H1 (cell line): ENCODE measurements at regions not wholly inside any gene's neighbourhood (a gene's known extent, or its start where the extent isn't known, plus 50 kb on each side); places are given as distances from the start of the nearest gene placed in this dataset.
A peak's percentile ranks its signal among the peaks of the same experiment; 100 is the strongest.

Source experiments
- CTCF ChIA-PET: fragments of 300-600 bp; sonication (Branson Sonifier 250); formaldehyde crosslinking; loops from one replicate; lab custom pipeline; 2021; ENCODE audit not compliant: partially characterized antibody; lab: Charles Lee
- POLR2A ChIA-PET: fragments of 300-600 bp; sonication (Branson Sonifier 250); formaldehyde crosslinking; loops from one replicate; lab custom pipeline; 2021; ENCODE audit warnings: inconsistent platforms; ENCODE audit not compliant: partially characterized antibody; lab: Charles Lee
- DNase-seq, 2 experiments: peaks; one replicate each; pipeline versions ENCODE4 v3.0.0 to v3.0.0-alpha.2; 2010 to 2022; ENCODE audit warnings: low spot score in 2 of 2, low read depth in 1 of 2, mixed read lengths in 1 of 2
- FAIRE-seq: peaks from 2 replicates; lab custom pipeline; 2011; peaks lifted over from hg19 to GRCh38; lab: Jason Lieb, UNC
- H2AFZ ChIP-seq: 2 replicates; pipeline ENCODE4 v1.8.1; 2012; ENCODE audit warnings: low read length, inconsistent platforms
- H2AK5ac ChIP-seq: 2 replicates; pipeline ENCODE4 v1.6.1; 2013; ENCODE audit warnings: low read depth, low read length
- H2BK120ac ChIP-seq: replicated peaks from 2 replicates; pipeline ENCODE3; 2013; ENCODE audit warnings: low read depth, low read length, inconsistent platforms
- H2BK12ac ChIP-seq: 2 replicates; pipeline ENCODE4 v1.6.1; 2013; ENCODE audit warnings: low read depth, low read length
- H2BK15ac ChIP-seq: 2 replicates; pipeline ENCODE4 v1.6.1; 2013; ENCODE audit warnings: low read length
- H2BK20ac ChIP-seq: 2 replicates; pipeline ENCODE4 v1.6.1; 2013; ENCODE audit warnings: low read length
- H2BK5ac ChIP-seq: 2 replicates; pipeline ENCODE4 v1.6.1; 2013; ENCODE audit warnings: low read depth, low read length
- H3K14ac ChIP-seq: 2 replicates; pipeline ENCODE4 v1.6.1; 2013; ENCODE audit warnings: inconsistent platforms; ENCODE audit not compliant: insufficient read length
- H3K18ac ChIP-seq: 2 replicates; pipeline ENCODE4 v1.6.1; 2013; ENCODE audit warnings: low read length; ENCODE audit errors: extremely low read depth
- H3K23ac ChIP-seq: 2 replicates; pipeline ENCODE4 v1.6.1; 2013; ENCODE audit warnings: inconsistent platforms; ENCODE audit not compliant: insufficient read length
- H3K23me2 ChIP-seq: 2 replicates; pipeline ENCODE4 v1.6.1; 2013; ENCODE audit warnings: low read depth, low read length
- H3K27ac ChIP-seq: 2 replicates; pipeline ENCODE4 v1.6.1; 2011; ENCODE audit warnings: low read depth, low read length, inconsistent platforms
- H3K27me3 ChIP-seq, 4 experiments: replicated peaks in 1 of 4; 1 replicate in 1 of 4; 2 replicates in 3 of 4; pipeline versions ENCODE4 v1.6.1 to v1.8.1; 2011 to 2013; ENCODE audit warnings: low read length in 3 of 4, mild to moderate bottlenecking in 3 of 4, inconsistent platforms in 2 of 4, mixed read lengths in 2 of 4, moderate library complexity in 1 of 4; ENCODE audit not compliant: control insufficient read depth in 3 of 4, insufficient read depth in 3 of 4; ENCODE audit errors: extremely low read depth in 1 of 4
- H3K36me3 ChIP-seq, 4 experiments: 2 replicates each; pipeline versions ENCODE4 v1.6.1 to v1.8.1; 2011 to 2013; ENCODE audit warnings: mild to moderate bottlenecking in 4 of 4, low read length in 3 of 4, moderate library complexity in 2 of 4, control low read depth in 1 of 4, inconsistent platforms in 1 of 4; ENCODE audit not compliant: insufficient read depth in 4 of 4, control insufficient read depth in 2 of 4
- H3K4ac ChIP-seq: replicated peaks from 2 replicates; pipeline ENCODE3; 2013; ENCODE audit warnings: low read length, low read depth, mixed read lengths, inconsistent platforms; ENCODE audit not compliant: insufficient read length
- H3K4me1 ChIP-seq, 4 experiments: replicated peaks in 1 of 4; 1 replicate in 1 of 4; 2 replicates in 3 of 4; pipeline versions ENCODE4 v1.6.1 to v1.8.1; 2011 to 2013; ENCODE audit warnings: low read length in 3 of 4, inconsistent platforms in 2 of 4, mixed read lengths in 1 of 4; ENCODE audit not compliant: insufficient read depth in 4 of 4, control insufficient read depth in 3 of 4
- H3K4me2 ChIP-seq, 2 experiments: 2 replicates each; pipeline versions ENCODE4 v1.6.1 to v1.8.1; 2011 to 2013; ENCODE audit warnings: low read depth in 2 of 2, low read length in 2 of 2, control low read depth in 1 of 2, inconsistent platforms in 1 of 2, mild to moderate bottlenecking in 1 of 2; ENCODE audit not compliant: insufficient read depth in 1 of 2
- H3K4me3 ChIP-seq, 4 experiments: fragments of 200-600, 300-600 bp in 1 of 4; sonication (generic), shearing (Covaris generic), sonication (Bioruptor Twin) in 1 of 4; 2 replicates each; pipeline versions ENCODE4 v1.5.1 to v1.8.1; 2011 to 2016; ENCODE audit warnings: low read length in 4 of 4, low read depth in 3 of 4, control low read depth in 2 of 4, inconsistent platforms in 2 of 4, mild to moderate bottlenecking in 2 of 4, mixed read lengths in 1 of 4, moderate library complexity in 1 of 4; ENCODE audit not compliant: insufficient read depth in 2 of 4; ENCODE audit errors: extremely low read depth in 1 of 4
- H3K56ac ChIP-seq: replicated peaks from 2 replicates; pipeline ENCODE3; 2013; ENCODE audit warnings: low read depth, mild to moderate bottlenecking, mixed read lengths, low read length, inconsistent platforms; ENCODE audit not compliant: insufficient read length
- H3K79me1 ChIP-seq: 2 replicates; pipeline ENCODE4 v1.6.1; 2013; ENCODE audit warnings: low read depth, low read length, control low read depth
- H3K79me2 ChIP-seq, 2 experiments: 2 replicates each; pipeline versions ENCODE4 v1.6.1 to v1.8.1; 2012 to 2013; ENCODE audit warnings: low read length in 2 of 2, mild to moderate bottlenecking in 2 of 2, inconsistent platforms in 1 of 2; ENCODE audit not compliant: insufficient read depth in 2 of 2, control insufficient read depth in 1 of 2
- H3K9ac ChIP-seq, 4 experiments: replicated peaks in 1 of 4; 1 replicate in 1 of 4; 2 replicates in 3 of 4; pipeline versions ENCODE4 v1.6.1 to v1.8.1; 2011 to 2013; ENCODE audit warnings: low read depth in 3 of 4, low read length in 3 of 4, control low read depth in 2 of 4, mild to moderate bottlenecking in 2 of 4, moderate library complexity in 2 of 4, inconsistent platforms in 1 of 4; ENCODE audit errors: extremely low read depth in 1 of 4
- H3K9me3 ChIP-seq, 2 experiments: 2 replicates each; pipeline versions ENCODE4 v1.6.1 to v1.8.1; 2012 to 2013; ENCODE audit warnings: mild to moderate bottlenecking in 2 of 2, moderate library complexity in 2 of 2, control low read depth in 1 of 2, inconsistent platforms in 1 of 2, low read depth in 1 of 2, low read length in 1 of 2, mixed read lengths in 1 of 2; ENCODE audit not compliant: insufficient read depth in 2 of 2
- H4K20me1 ChIP-seq, 2 experiments: replicated peaks in 1 of 2; 2 replicates each; pipeline versions ENCODE3 to v1.8.1; 2011 to 2013; ENCODE audit warnings: inconsistent platforms in 2 of 2, low read length in 2 of 2, mild to moderate bottlenecking in 1 of 2; ENCODE audit not compliant: insufficient read depth in 2 of 2, control insufficient read depth in 1 of 2
- H4K5ac ChIP-seq: 2 replicates; pipeline ENCODE4 v1.6.1; 2013; ENCODE audit warnings: low read length, low read depth, mixed read lengths, inconsistent platforms; ENCODE audit not compliant: insufficient read length
- H4K8ac ChIP-seq: 2 replicates; pipeline ENCODE4 v1.8.0; 2013; ENCODE audit warnings: mild to moderate bottlenecking, moderate library complexity, low read length, inconsistent platforms; ENCODE audit not compliant: insufficient read depth; ENCODE audit errors: extremely low read depth
- H4K91ac ChIP-seq: replicated peaks from 2 replicates; pipeline ENCODE3; 2013; ENCODE audit warnings: low read length, mixed read lengths, inconsistent platforms; ENCODE audit not compliant: insufficient read length
- CHD1 ChIP-seq: IDR thresholded peaks from 2 replicates; pipeline ENCODE4 v1.6.1; 2012; ENCODE audit warnings: low read depth, low read length, improper control_type of control experiment
- CHD2 ChIP-seq: IDR thresholded peaks from 2 replicates; pipeline ENCODE4 v1.6.1; 2012; ENCODE audit warnings: low read length, improper control_type of control experiment
- CTBP2 ChIP-seq: IDR thresholded peaks from 2 replicates; pipeline ENCODE4 v1.7.0; 2011; ENCODE audit warnings: borderline replicate concordance, mild to moderate bottlenecking, moderate library complexity, mixed read lengths, low read length; ENCODE audit not compliant: insufficient read depth, insufficient read length
- HDAC2 ChIP-seq, 2 experiments: fragments of 300-600 bp in 1 of 2; sonication (generic) in 1 of 2; IDR thresholded peaks; 2 replicates each; pipeline ENCODE4 v1.6.1; 2011 to 2012; ENCODE audit warnings: low read depth in 2 of 2, low read length in 2 of 2, mild to moderate bottlenecking in 2 of 2, moderate library complexity in 2 of 2, borderline replicate concordance in 1 of 2, inconsistent platforms in 1 of 2
- MAX ChIP-seq: IDR thresholded peaks from 2 replicates; pipeline ENCODE4 v1.6.1; 2012; ENCODE audit warnings: inconsistent platforms
- NANOG ChIP-seq: IDR thresholded peaks from 2 replicates; pipeline ENCODE4 v1.6.1; 2011; ENCODE audit warnings: low read length, low read depth, mild to moderate bottlenecking, inconsistent platforms; ENCODE audit not compliant: insufficient read depth, poor library complexity, severe bottlenecking
- SIN3A ChIP-seq, 2 experiments: IDR thresholded peaks in 1 of 2; conservative IDR thresholded peaks in 1 of 2; 2 replicates each; pipeline ENCODE4 v1.6.1; 2011 to 2012; ENCODE audit warnings: low read length in 2 of 2, improper control_type of control experiment in 1 of 2, low read depth in 1 of 2, mild to moderate bottlenecking in 1 of 2
- TAF1 ChIP-seq: IDR thresholded peaks from 2 replicates; pipeline ENCODE4 v1.6.1; 2011; ENCODE audit warnings: mild to moderate bottlenecking, low read depth, low read length
- TBP ChIP-seq: IDR thresholded peaks from 2 replicates; pipeline ENCODE4 v1.6.1; 2011; ENCODE audit warnings: low read depth, low read length, improper control_type of control experiment
- TCF12 ChIP-seq: IDR thresholded peaks from 2 replicates; pipeline ENCODE4 v1.6.1; 2011; ENCODE audit warnings: low read depth, mild to moderate bottlenecking, low read length
- WGBS, 2 experiments: shearing (Covaris generic) in 1 of 2; methylation state at CpG; one replicate each; pipeline versions ENCODE4 v1.1.6 to v1.1.7; 2013 to 2015; ENCODE audit warnings: low lambda C conversion rate in 2 of 2, mixed read lengths in 2 of 2, inconsistent platforms in 1 of 2, low coverage in 1 of 2, missing lambda C conversion rate in 1 of 2; ENCODE audit not compliant: insufficient replicate concordance in 2 of 2, insufficient coverage in 1 of 2, insufficient read length in 1 of 2; ENCODE audit errors: extremely low coverage in 1 of 2, missing lambda C conversion rate in 1 of 2; 5-methylcytosine and 5-hydroxymethylcytosine counted together

GRCh38 chr12:92466391-92467305 lies 236.1 kb upstream of the PLEKHG7 start:
- Histone ChIP-seq H3K4me2 (peak overlapping the region; percentile 32 to 70), H3K9ac (peak overlapping the region in 1 of 4 experiments; percentile 10; a peak in 2 of 7 replicates)
- 39% methylated on average over 13 of the region's 13 CpGs; no CpG with 5 or more reads in 1 of the 2 experiments for WGBS, 2 experiments
- peak; percentile 67 for TF ChIP-seq TAF1
- TF ChIP-seq HDAC2 (IDR thresholded peaks at IDR 0.05; ENCODE audit: borderline replicate concordance in 1 of 2, low read depth in 2 of 2, low read length in 2 of 2): peak in 1 of 2 experiments; percentile 81; a peak in 1 of 4 replicates
- TF ChIP-seq NANOG: peak; percentile 11
- no peak for TF ChIP-seq CTBP2
- peak; percentile 91 for TF ChIP-seq TCF12
- peak in 1 of 2 experiments; percentile 78; a peak in 2 of 4 replicates for TF ChIP-seq SIN3A (conservative IDR thresholded peaks at IDR 0.05 in 1 of 2, IDR thresholded peaks at IDR 0.05 in 1 of 2; ENCODE audit: low read depth in 1 of 2, low read length in 2 of 2)
- TF ChIP-seq CHD2: 0 out of 2 replicates have a peak, but pooled peaks have one; percentile 13
- TF ChIP-seq CHD1: no peak
- TF ChIP-seq MAX: peak; percentile 37; the same call in 1 of the 2 replicates
- TF ChIP-seq TBP: peak; percentile 61

More at GRCh38 chr12:92466391-92467305, 236.1 kb upstream of the PLEKHG7 start:
- peak overlapping the region; percentile 99 for H2AFZ ChIP-seq
- H3K27me3 ChIP-seq: no peaks in the 10 kb centered on the region
- peak overlapping the region; percentile 57; the same call in 1 of the 2 replicates for H4K8ac ChIP-seq
- FAIRE-seq: peak; percentile 84
- peak overlapping the region; percentile 7 for H4K5ac ChIP-seq
- no peaks in the 10 kb centered on the region for H4K20me1 ChIP-seq
- no peak overlapping the region; the same call in 1 of the 2 replicates for H2AK5ac ChIP-seq
- H3K56ac ChIP-seq: no peak overlapping the region
- no peak overlapping the region for H3K14ac ChIP-seq
- H2BK12ac ChIP-seq: peak overlapping the region; percentile 90
- ChIA-PET CTCF (interaction anchor here (0.7 kb wide), 1 partner anchor 1085 kb away, joined by 3 read pairs; no protein-coding TSS in a partner anchor), POLR2A (no interaction called here)
- H3K23me2 ChIP-seq: no peaks in the 10 kb centered on the region
- no peaks in the 10 kb centered on the region for H3K79me1 ChIP-seq
- H2BK5ac ChIP-seq: peak overlapping the region; percentile 84; the same call in 1 of the 2 replicates
- no peaks in the 10 kb centered on the region for H3K79me2 ChIP-seq
- no peak overlapping the region for H3K4ac ChIP-seq
- H3K4me1 ChIP-seq: peaks cover 4 to 15% (median 15%) of the 10 kb centered on the region in 4 experiments; a peak in 6 of 7 replicates
- H3K36me3 ChIP-seq: no peaks in the 10 kb centered on the region
- no peak overlapping the region for H3K18ac ChIP-seq
- peak overlapping the region; percentile 16 for H2BK120ac ChIP-seq
- peak; percentile 9 to 49 for DNase-seq
- H3K9me3 ChIP-seq: no peaks in the 10 kb centered on the region
- H4K91ac ChIP-seq: peak overlapping the region; percentile 9
- H3K27ac ChIP-seq: peak overlapping the region; percentile 84
- H2BK15ac ChIP-seq: no peak overlapping the region
- peak overlapping the region in 2 of 4 experiments; percentile 8 to 38; a peak in 2 of 8 replicates for H3K4me3 ChIP-seq
- H2BK20ac ChIP-seq: peak overlapping the region; percentile 81
- no peak overlapping the region for H3K23ac ChIP-seq
